HepG2 (cell line): ENCODE measurements at regions not wholly inside any gene's neighbourhood (a gene's known extent, or its start where the extent isn't known, plus 50 kb on each side); places are given as distances from the start of the nearest gene placed in this dataset.

Experiments
- ATAC-seq: fragments of 200-7000 bp; cut with Tn5 transposase; 3 replicates; pipeline ENCODE4 v1.9.1; 2020; ENCODE audit warnings: mild to moderate bottlenecking, moderate library complexity
- BruUV-seq: library from RNA; stranded (reverse); fragments of 400-500 nt; replicated peaks from 2 replicates; lab custom pipeline; 2021; lab: Mats Ljungman, UMichigan
- CTCF ChIA-PET: fragments of 300-600 bp; formaldehyde crosslinking; extraction: SDS; loops from one replicate; lab custom pipeline; 2021; ENCODE audit warnings: low total read pairs, inconsistent platforms, low intra/inter-chr PET ratio; lab: Yijun Ruan, JAX
- POLR2A ChIA-PET: fragments of 350-600 bp; sonication (Branson Sonifier 250); formaldehyde crosslinking; loops from one replicate; lab custom pipeline; 2020; ENCODE audit warnings: antibody characterized with exemption, inconsistent platforms; lab: Yijun Ruan, JAX
- DNase-seq: peaks from one replicate; pipeline ENCODE4 v3.0.0-alpha.2; 2015; ENCODE audit warnings: low spot score
- FAIRE-seq: peaks from 3 replicates; lab custom pipeline; 2011; peaks lifted over from hg19 to GRCh38; lab: Jason Lieb, UNC
- H2AFZ ChIP-seq: one replicate; pipeline ENCODE4 v1.6.1; 2011; ENCODE audit warnings: low read length, inconsistent platforms
- H3K27ac ChIP-seq: fragments of 300-600 bp; 3 replicates; pipeline ENCODE4 v1.8.0; 2011; ENCODE audit warnings: mixed run types, mild to moderate bottlenecking, mixed read lengths, low read length, inconsistent platforms; ENCODE audit not compliant: insufficient read depth; ENCODE audit errors: extremely low read length
- H3K27me3 ChIP-seq, 2 experiments: fragments of 200-600 bp in 1 of 2; 2 replicates in 1 of 2; 3 replicates in 1 of 2; pipeline versions ENCODE4 v1.6.0 to v1.8.0; 2011; ENCODE audit warnings: low read length in 2 of 2, mild to moderate bottlenecking in 2 of 2, moderate library complexity in 2 of 2, inconsistent platforms in 1 of 2; ENCODE audit not compliant: insufficient read depth in 2 of 2, control insufficient read depth in 1 of 2
- H3K36me3 ChIP-seq, 2 experiments: fragments of 200-600 bp in 1 of 2; replicated peaks in 1 of 2; 2 replicates in 1 of 2; 3 replicates in 1 of 2; pipeline versions ENCODE4 v1.5.1 to v1.8.0; 2011; ENCODE audit warnings: low read length in 2 of 2, inconsistent platforms in 1 of 2; ENCODE audit not compliant: insufficient read depth in 2 of 2, control insufficient read depth in 1 of 2
- H3K4me1 ChIP-seq: 2 replicates; pipeline ENCODE4 v1.5.1; 2012; ENCODE audit warnings: low read length, inconsistent platforms; ENCODE audit not compliant: insufficient read depth
- H3K4me2 ChIP-seq: 2 replicates; pipeline ENCODE4 v1.6.0; 2011; ENCODE audit warnings: low read depth, low read length, inconsistent platforms
- H3K4me3 ChIP-seq, 3 experiments: fragments of 200-600 bp in 1 of 3; sonication (generic), shearing (Covaris generic) in 1 of 3; replicated peaks in 1 of 3; 2 replicates each; pipeline ENCODE4 v1.5.1; 2011 to 2016; ENCODE audit warnings: low read length in 3 of 3, inconsistent platforms in 2 of 3, low read depth in 2 of 3, mild to moderate bottlenecking in 2 of 3, control low read depth in 1 of 3, mixed read lengths in 1 of 3; ENCODE audit not compliant: insufficient read depth in 1 of 3
- H3K79me2 ChIP-seq: one replicate; pipeline ENCODE4 v1.6.1; 2011; ENCODE audit warnings: low read length, inconsistent platforms; ENCODE audit not compliant: insufficient read depth
- H3K9ac ChIP-seq: 2 replicates; pipeline ENCODE4 v1.6.0; 2011; ENCODE audit warnings: mild to moderate bottlenecking, low read depth, low read length, inconsistent platforms; ENCODE audit not compliant: insufficient read depth
- H3K9me3 ChIP-seq: 2 replicates; pipeline ENCODE4 v1.5.1; 2012; ENCODE audit warnings: mild to moderate bottlenecking, low read length
- H4K20me1 ChIP-seq: 2 replicates; pipeline ENCODE4 v1.6.0; 2011; ENCODE audit warnings: inconsistent platforms, mild to moderate bottlenecking, low read length, moderate library complexity; ENCODE audit not compliant: insufficient read depth
- FOXP4 ChIP-seq: sonication (generic); formaldehyde crosslinking; IDR thresholded peaks from 2 replicates; pipeline ENCODE4 v1.4.0; 2020; ENCODE audit warnings: missing genetic modification reagents
- LCORL ChIP-seq, 2 experiments: fragments of 450-650 bp in 1 of 2; sonication (generic) in 1 of 2; formaldehyde crosslinking in 1 of 2; IDR thresholded peaks; 2 replicates each; pipeline versions ENCODE4 v1.5.0 to v1.6.1; 2017 to 2020; ENCODE audit warnings: antibody characterized with exemption in 1 of 2, missing genetic modification reagents in 1 of 2
- PHF21A ChIP-seq: sonication (generic); formaldehyde crosslinking; IDR thresholded peaks from 2 replicates; pipeline ENCODE4 v1.5.0; 2020; ENCODE audit warnings: mild to moderate bottlenecking, missing genetic modification reagents
- SNAI1 ChIP-seq: sonication (generic); formaldehyde crosslinking; IDR thresholded peaks from 2 replicates; pipeline ENCODE4 v1.5.0; 2020; ENCODE audit warnings: mild to moderate bottlenecking, missing genetic modification reagents, borderline replicate concordance
- ZSCAN21 ChIP-seq: sonication (generic); formaldehyde crosslinking; IDR thresholded peaks from 2 replicates; pipeline ENCODE4 v1.8.0; 2022; ENCODE audit warnings: mild to moderate bottlenecking, missing genetic modification reagents, moderate library complexity, borderline replicate concordance
- ZSCAN30 ChIP-seq: sonication (generic); formaldehyde crosslinking; IDR thresholded peaks from 2 replicates; pipeline ENCODE4 v1.5.0; 2020; ENCODE audit warnings: mild to moderate bottlenecking, missing genetic modification reagents
- WGBS: methylation state at CpG from one replicate; pipeline ENCODE4 v1.1.6; 2017; ENCODE audit warnings: low lambda C conversion rate; 5-methylcytosine and 5-hydroxymethylcytosine counted together
- in situ Hi-C: cut with HindIII; loops from 2 replicates; pipeline ENCODE4 v1.10.0; 2017; ENCODE audit warnings: low pct_unique_long_range_greater_than_20kb; ENCODE audit not compliant: extremely low pct_ligation_motif_present
- intact Hi-C: fragments of 100-400 bp; cut with micrococcal nuclease; formaldehyde crosslinking; loops from one replicate; pipeline ENCODE4 v1.10.0; 2022; ENCODE audit not compliant: unreplicated experiment
- TF ChIP-seq, protein P1 (sequence below): sonication (generic); formaldehyde crosslinking; IDR thresholded peaks from 2 replicates; pipeline ENCODE4 v1.4.0; 2020; ENCODE audit warnings: missing genetic modification reagents

GRCh38 chr15:61649046-61649445 is 411.2 kb downstream of the VPS13C start (continued):
- TF ChIP-seq SNAI1 (CRISPR knock-in tag) (no peak), PHF21A (no peak)
- TF ChIP-seq, protein P1, sequence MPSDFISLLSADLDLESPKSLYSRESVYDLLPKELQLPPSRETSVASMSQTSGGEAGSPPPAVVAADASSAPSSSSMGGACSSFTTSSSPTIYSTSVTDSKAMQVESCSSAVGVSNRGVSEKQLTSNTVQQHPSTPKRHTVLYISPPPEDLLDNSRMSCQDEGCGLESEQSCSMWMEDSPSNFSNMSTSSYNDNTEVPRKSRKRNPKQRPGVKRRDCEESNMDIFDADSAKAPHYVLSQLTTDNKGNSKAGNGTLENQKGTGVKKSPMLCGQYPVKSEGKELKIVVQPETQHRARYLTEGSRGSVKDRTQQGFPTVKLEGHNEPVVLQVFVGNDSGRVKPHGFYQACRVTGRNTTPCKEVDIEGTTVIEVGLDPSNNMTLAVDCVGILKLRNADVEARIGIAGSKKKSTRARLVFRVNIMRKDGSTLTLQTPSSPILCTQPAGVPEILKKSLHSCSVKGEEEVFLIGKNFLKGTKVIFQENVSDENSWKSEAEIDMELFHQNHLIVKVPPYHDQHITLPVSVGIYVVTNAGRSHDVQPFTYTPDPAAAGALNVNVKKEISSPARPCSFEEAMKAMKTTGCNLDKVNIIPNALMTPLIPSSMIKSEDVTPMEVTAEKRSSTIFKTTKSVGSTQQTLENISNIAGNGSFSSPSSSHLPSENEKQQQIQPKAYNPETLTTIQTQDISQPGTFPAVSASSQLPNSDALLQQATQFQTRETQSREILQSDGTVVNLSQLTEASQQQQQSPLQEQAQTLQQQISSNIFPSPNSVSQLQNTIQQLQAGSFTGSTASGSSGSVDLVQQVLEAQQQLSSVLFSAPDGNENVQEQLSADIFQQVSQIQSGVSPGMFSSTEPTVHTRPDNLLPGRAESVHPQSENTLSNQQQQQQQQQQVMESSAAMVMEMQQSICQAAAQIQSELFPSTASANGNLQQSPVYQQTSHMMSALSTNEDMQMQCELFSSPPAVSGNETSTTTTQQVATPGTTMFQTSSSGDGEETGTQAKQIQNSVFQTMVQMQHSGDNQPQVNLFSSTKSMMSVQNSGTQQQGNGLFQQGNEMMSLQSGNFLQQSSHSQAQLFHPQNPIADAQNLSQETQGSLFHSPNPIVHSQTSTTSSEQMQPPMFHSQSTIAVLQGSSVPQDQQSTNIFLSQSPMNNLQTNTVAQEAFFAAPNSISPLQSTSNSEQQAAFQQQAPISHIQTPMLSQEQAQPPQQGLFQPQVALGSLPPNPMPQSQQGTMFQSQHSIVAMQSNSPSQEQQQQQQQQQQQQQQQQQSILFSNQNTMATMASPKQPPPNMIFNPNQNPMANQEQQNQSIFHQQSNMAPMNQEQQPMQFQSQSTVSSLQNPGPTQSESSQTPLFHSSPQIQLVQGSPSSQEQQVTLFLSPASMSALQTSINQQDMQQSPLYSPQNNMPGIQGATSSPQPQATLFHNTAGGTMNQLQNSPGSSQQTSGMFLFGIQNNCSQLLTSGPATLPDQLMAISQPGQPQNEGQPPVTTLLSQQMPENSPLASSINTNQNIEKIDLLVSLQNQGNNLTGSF (CRISPR knock-in tag): no peak
- TF ChIP-seq, all 625 proteins: peak for 0

GRCh38 chr15:61644550-61644949 is 415.4 kb upstream of the RORA start:
- BruUV-seq: no TSS peak
- 16% methylated on average over 4 of the region's 4 CpGs for WGBS
- H3K4me2 ChIP-seq: no peak overlapping the region
- in situ Hi-C loops (no loop called here), intact Hi-C loops (no loop called here)
- no peaks in the 10 kb centered on the region for H3K79me2 ChIP-seq
- no peak overlapping the region for H3K27ac ChIP-seq
- no peak overlapping the region for H2AFZ ChIP-seq
- no peaks in the 10 kb centered on the region for H4K20me1 ChIP-seq
- TF ChIP-seq ZSCAN30 (no peak), ZSCAN21 (CRISPR knock-in tag) (no peak), LCORL (IDR thresholded peaks at IDR 0.05) (no peak), LCORL (CRISPR knock-in tag; IDR thresholded peaks at IDR 0.05) (no peak), FOXP4 (CRISPR knock-in tag) (no peak)
- no peak overlapping the region for H3K4me3 ChIP-seq
- no peak overlapping the region for H3K9ac ChIP-seq
- CTCF ChIA-PET: no interaction called here
- no peaks in the 10 kb centered on the region for H3K9me3 ChIP-seq
- no peak for FAIRE-seq
- no peak for ATAC-seq
- H3K36me3 ChIP-seq: no peaks in the 10 kb centered on the region
- no peak for DNase-seq
- POLR2A ChIA-PET: no interaction called here
- H3K27me3 ChIP-seq: peaks cover 1 to 10% of the 10 kb centered on the region in 2 experiments; a peak in 2 of 5 replicates
- H3K4me1 ChIP-seq: no peaks in the 10 kb centered on the region
